Testis (tissue), 2 donors: ENCODE measurements at regions not wholly inside any gene's neighbourhood (a gene's known extent, or its start where the extent isn't known, plus 50 kb on each side); places are given as distances from the start of the nearest gene placed in this dataset.

Experiments
- CTCF ChIP-seq, 3 experiments: fragments of 450-650 bp in 2 of 3; fragments of 200-600 bp in 1 of 3; sonication (generic) in 1 of 3; IDR thresholded peaks; one replicate each; pipeline ENCODE4 v1.5.1; 2016 to 2019; ENCODE audit warnings: antibody characterized with exemption in 3 of 3, mild to moderate bottlenecking in 2 of 3, moderate library complexity in 1 of 3
- POLR2A ChIP-seq: fragments of 450-650 bp; IDR thresholded peaks from one replicate; pipeline ENCODE4 v1.6.1; 2017; ENCODE audit warnings: antibody characterized with exemption, mild to moderate bottlenecking, moderate library complexity

- no peak for TF ChIP-seq CTCF (IDR thresholded peaks at IDR 0.05)
- no peak for TF ChIP-seq POLR2A
Measured at GRCh38 chr16:73329358-73330286, 281.7 kb upstream of the ZFHX3 start.
